ENCODE measurements at regions not wholly inside any gene's neighbourhood (a gene's known extent, or its start where the extent isn't known, plus 50 kb on each side); places are given as distances from the start of the nearest gene placed in this dataset.

- TF ChIP-seq CTCF (conservative IDR thresholded peaks at IDR 0.05; ENCODE audit: low read depth, low read length) (no peak), EZH2 (IDR thresholded peaks at IDR 0.05; ENCODE audit: borderline replicate concordance, low read depth, low read length, poor library complexity, severe bottlenecking) (no peak)
These were observed 91.9 kb upstream of the IGSF21 start for GRCh38 chr1:18015719-18016118.

GRCh38 chr1:18018366-18018765 is 89.2 kb upstream of the IGSF21 start:
- no peak overlapping the region for H3K4me3 ChIP-seq (ENCODE audit: low read depth, low read length, poor library complexity, severe bottlenecking)
- H3K4me1 ChIP-seq (ENCODE audit: insufficient read depth, low read length, poor library complexity, severe bottlenecking) = no peaks in the 10 kb centered on the region
- intact Hi-C loops (cut with micrococcal nuclease; ENCODE audit: unreplicated experiment) = no loop called here
- BruUV-seq (replicated peaks) = no TSS peak
- no peaks in the 10 kb centered on the region for H3K36me3 ChIP-seq (ENCODE audit: insufficient read depth, low read length, poor library complexity, severe bottlenecking)
- ChIA-PET POLR2A (ENCODE audit: low non-redundant PET) (no interaction called here), CTCF (no interaction called here)
- no peak overlapping the region for H3K27ac ChIP-seq (ENCODE audit: low read depth, low read length, poor library complexity, severe bottlenecking)
- DNase-seq (ENCODE audit: low spot score) = no peak
- TF ChIP-seq EZH2 (IDR thresholded peaks at IDR 0.05; ENCODE audit: borderline replicate concordance, low read depth, low read length, poor library complexity, severe bottlenecking) (no peak), CTCF (conservative IDR thresholded peaks at IDR 0.05; ENCODE audit: low read depth, low read length) (no peak)
- no peaks in the 10 kb centered on the region for H3K9me3 ChIP-seq (ENCODE audit: low read depth, low read length, poor library complexity, severe bottlenecking)
- H3K27me3 ChIP-seq (replicated peaks; ENCODE audit: insufficient read depth, low read depth, low read length, poor library complexity) = peaks cover 83% of the 10 kb centered on the region

More at GRCh38 chr1:18015719-18016118, 91.9 kb upstream of the IGSF21 start:
- ChIA-PET CTCF (no interaction called here), POLR2A (ENCODE audit: low non-redundant PET) (no interaction called here)
- Histone ChIP-seq H3K27ac (ENCODE audit: low read depth, low read length, poor library complexity, severe bottlenecking) (no peak overlapping the region), H3K9me3 (ENCODE audit: low read depth, low read length, poor library complexity, severe bottlenecking) (no peaks in the 10 kb centered on the region), H3K36me3 (ENCODE audit: insufficient read depth, low read length, poor library complexity, severe bottlenecking) (no peaks in the 10 kb centered on the region), H3K4me1 (ENCODE audit: insufficient read depth, low read length, poor library complexity, severe bottlenecking) (no peaks in the 10 kb centered on the region), H3K27me3 (replicated peaks; ENCODE audit: insufficient read depth, low read depth, low read length, poor library complexity) (peaks cover 59% of the 10 kb centered on the region), H3K4me3 (ENCODE audit: low read depth, low read length, poor library complexity, severe bottlenecking) (no peak overlapping the region)
- intact Hi-C loops (cut with micrococcal nuclease; ENCODE audit: unreplicated experiment) = no loop called here
- no TSS peak for BruUV-seq (replicated peaks)
- no peak for DNase-seq (ENCODE audit: low spot score)

GRCh38 chr1:18020021-18020817 is 87.4 kb upstream of the IGSF21 start:
- no peak for TF ChIP-seq CTCF (conservative IDR thresholded peaks at IDR 0.05; ENCODE audit: low read depth, low read length)
- no peak for TF ChIP-seq EZH2 (IDR thresholded peaks at IDR 0.05; ENCODE audit: borderline replicate concordance, low read depth, low read length, poor library complexity, severe bottlenecking)
- no TSS peak for BruUV-seq (replicated peaks)
- no peak for DNase-seq (ENCODE audit: low spot score)
- no peak overlapping the region for H3K4me3 ChIP-seq (ENCODE audit: low read depth, low read length, poor library complexity, severe bottlenecking)
- no peaks in the 10 kb centered on the region for H3K36me3 ChIP-seq (ENCODE audit: insufficient read depth, low read length, poor library complexity, severe bottlenecking)
- peaks cover 95% of the 10 kb centered on the region for H3K27me3 ChIP-seq (replicated peaks; ENCODE audit: insufficient read depth, low read depth, low read length, poor library complexity)
- POLR2A ChIA-PET (ENCODE audit: low non-redundant PET) = no interaction called here
- CTCF ChIA-PET = no interaction called here
- no peak overlapping the region for H3K27ac ChIP-seq (ENCODE audit: low read depth, low read length, poor library complexity, severe bottlenecking)
- H3K4me1 ChIP-seq (ENCODE audit: insufficient read depth, low read length, poor library complexity, severe bottlenecking) = no peaks in the 10 kb centered on the region
- H3K9me3 ChIP-seq (ENCODE audit: low read depth, low read length, poor library complexity, severe bottlenecking) = no peaks in the 10 kb centered on the region
- intact Hi-C loops (cut with micrococcal nuclease; ENCODE audit: unreplicated experiment) = no loop called here
